Stimulated activated memory B cell treated with anti-CD40 and anti-IgM and Interleukin-4, amounts not matched to agents 10 μg/mL and 1 μg/mL and 100 μg/mL, for 72 hours (primary cell): ENCODE measurements at regions not wholly inside any gene's neighbourhood (a gene's known extent, or its start where the extent isn't known, plus 50 kb on each side); places are given as distances from the start of the nearest gene placed in this dataset.

Source experiments
- ATAC-seq: fragments of 150-1000 bp; cut with Tn5 transposase; 2 replicates; pipeline ENCODE4 v1.10.0; 2021
- H3K27ac Mint-ChIP-seq: one replicate; pipeline ENCODE4 v1.8.0; 2022; ENCODE audit warnings: mild to moderate bottlenecking, mixed read lengths
- H3K27me3 Mint-ChIP-seq: one replicate; pipeline ENCODE4 v1.8.0; 2022; ENCODE audit warnings: mixed read lengths
- H3K36me3 Mint-ChIP-seq: one replicate; pipeline ENCODE4 v1.8.0; 2022; ENCODE audit warnings: mixed read lengths
- H3K4me1 Mint-ChIP-seq: one replicate; pipeline ENCODE4 v1.8.0; 2022; ENCODE audit warnings: mixed read lengths
- H3K4me3 Mint-ChIP-seq: one replicate; pipeline ENCODE4 v1.8.0; 2022; ENCODE audit warnings: mild to moderate bottlenecking, moderate library complexity, mixed read lengths
- H3K9me3 Mint-ChIP-seq: one replicate; pipeline ENCODE4 v1.8.0; 2022; ENCODE audit warnings: mixed read lengths

GRCh38 chr13:111897846-111898215, 169.1 kb upstream of the SOX1 start:
- no peaks in the 10 kb centered on the region for H3K4me1 Mint-ChIP-seq
- ATAC-seq, result no peak
- no peaks in the 10 kb centered on the region for H3K36me3 Mint-ChIP-seq
- H3K27me3 Mint-ChIP-seq, result peaks cover 19% of the 10 kb centered on the region
- H3K9me3 Mint-ChIP-seq, result peaks cover 3% of the 10 kb centered on the region
- no peak overlapping the region for H3K27ac Mint-ChIP-seq
- no peak overlapping the region for H3K4me3 Mint-ChIP-seq

GRCh38 chr13:111898956-111899713, 167.8 kb upstream of the SOX1 start:
- Mint-ChIP-seq H3K27ac (no peak overlapping the region), H3K4me3 (no peak overlapping the region), H3K27me3 (peaks cover 6% of the 10 kb centered on the region), H3K9me3 (peaks cover 3% of the 10 kb centered on the region), H3K36me3 (no peaks in the 10 kb centered on the region), H3K4me1 (no peaks in the 10 kb centered on the region)
- ATAC-seq, result no peak

- Mint-ChIP-seq H3K27me3 (no peaks in the 10 kb centered on the region), H3K4me3 (no peak overlapping the region), H3K27ac (no peak overlapping the region), H3K9me3 (peaks cover 3% of the 10 kb centered on the region), H3K4me1 (no peaks in the 10 kb centered on the region), H3K36me3 (no peaks in the 10 kb centered on the region)
- ATAC-seq, result no peak
Observed at GRCh38 chr13:111899714-111900389, 167.1 kb upstream of the SOX1 start.

- no peaks in the 10 kb centered on the region for H3K4me1 Mint-ChIP-seq
- no peaks in the 10 kb centered on the region for H3K36me3 Mint-ChIP-seq
- no peak overlapping the region for H3K27ac Mint-ChIP-seq
- ATAC-seq, result no peak
- H3K4me3 Mint-ChIP-seq, result no peak overlapping the region
- peaks cover 5% of the 10 kb centered on the region for H3K9me3 Mint-ChIP-seq
- no peaks in the 10 kb centered on the region for H3K27me3 Mint-ChIP-seq
Observed at GRCh38 chr13:111900390-111901131, 166.4 kb upstream of the SOX1 start.

GRCh38 chr13:111901267-111901915, 165.6 kb upstream of the SOX1 start:
- Mint-ChIP-seq H3K4me3 (no peak overlapping the region), H3K27ac (no peak overlapping the region), H3K27me3 (no peaks in the 10 kb centered on the region), H3K36me3 (no peaks in the 10 kb centered on the region), H3K4me1 (no peaks in the 10 kb centered on the region), H3K9me3 (peaks cover 3% of the 10 kb centered on the region)
- ATAC-seq, result no peak

GRCh38 chr13:111902726-111903125, 164.2 kb upstream of the SOX1 start:
- H3K9me3 Mint-ChIP-seq, result peaks cover 3% of the 10 kb centered on the region
- no peak overlapping the region for H3K4me3 Mint-ChIP-seq
- ATAC-seq, result no peak
- no peak overlapping the region for H3K27ac Mint-ChIP-seq
- H3K4me1 Mint-ChIP-seq, result no peaks in the 10 kb centered on the region
- H3K27me3 Mint-ChIP-seq, result no peaks in the 10 kb centered on the region
- H3K36me3 Mint-ChIP-seq, result no peaks in the 10 kb centered on the region

GRCh38 chr13:111903143-111903542, 163.8 kb upstream of the SOX1 start:
- no peaks in the 10 kb centered on the region for H3K36me3 Mint-ChIP-seq
- ATAC-seq, result no peak
- no peaks in the 10 kb centered on the region for H3K4me1 Mint-ChIP-seq
- peaks cover 3% of the 10 kb centered on the region for H3K9me3 Mint-ChIP-seq
- no peaks in the 10 kb centered on the region for H3K27me3 Mint-ChIP-seq
- H3K27ac Mint-ChIP-seq, result no peak overlapping the region
- no peak overlapping the region for H3K4me3 Mint-ChIP-seq

- Mint-ChIP-seq H3K27ac (no peak overlapping the region), H3K9me3 (peaks cover 3% of the 10 kb centered on the region)
- ATAC-seq, result no peak
Observed at GRCh38 chr13:111904166-111904565, 162.8 kb upstream of the SOX1 start.

GRCh38 chr13:111904701-111905608, 162.0 kb upstream of the SOX1 start:
- Mint-ChIP-seq H3K27me3 (no peaks in the 10 kb centered on the region), H3K27ac (no peak overlapping the region), H3K36me3 (no peaks in the 10 kb centered on the region), H3K9me3 (peaks cover 3% of the 10 kb centered on the region), H3K4me3 (no peak overlapping the region), H3K4me1 (no peaks in the 10 kb centered on the region)
- ATAC-seq, result no peak

More at GRCh38 chr13:111904166-111904565, 162.8 kb upstream of the SOX1 start:
- H3K36me3 Mint-ChIP-seq, result no peaks in the 10 kb centered on the region
- no peaks in the 10 kb centered on the region for H3K27me3 Mint-ChIP-seq
- H3K4me3 Mint-ChIP-seq, result no peak overlapping the region
- H3K4me1 Mint-ChIP-seq, result no peaks in the 10 kb centered on the region

GRCh38 chr13:111905609-111905945, 161.4 kb upstream of the SOX1 start:
- Mint-ChIP-seq H3K27ac (no peak overlapping the region), H3K9me3 (peaks cover 3% of the 10 kb centered on the region), H3K4me1 (no peaks in the 10 kb centered on the region), H3K4me3 (no peak overlapping the region), H3K27me3 (no peaks in the 10 kb centered on the region), H3K36me3 (no peaks in the 10 kb centered on the region)
- ATAC-seq, result no peak

GRCh38 chr13:111906306-111906705, 160.6 kb upstream of the SOX1 start:
- Mint-ChIP-seq H3K4me1 (no peaks in the 10 kb centered on the region), H3K27me3 (no peaks in the 10 kb centered on the region), H3K4me3 (no peak overlapping the region), H3K36me3 (no peaks in the 10 kb centered on the region), H3K9me3 (peaks cover 3% of the 10 kb centered on the region), H3K27ac (no peak overlapping the region)
- no peak for ATAC-seq

- Mint-ChIP-seq H3K4me3 (no peak overlapping the region), H3K9me3 (peaks cover 3% of the 10 kb centered on the region), H3K36me3 (no peaks in the 10 kb centered on the region), H3K27ac (no peak overlapping the region), H3K27me3 (no peaks in the 10 kb centered on the region), H3K4me1 (no peaks in the 10 kb centered on the region)
- ATAC-seq, result no peak
Observed at GRCh38 chr13:111906816-111907215, 160.1 kb upstream of the SOX1 start.

GRCh38 chr13:111907341-111907880, 159.5 kb upstream of the SOX1 start:
- H3K4me3 Mint-ChIP-seq, result no peak overlapping the region
- H3K27ac Mint-ChIP-seq, result no peak overlapping the region
- no peaks in the 10 kb centered on the region for H3K36me3 Mint-ChIP-seq
- no peaks in the 10 kb centered on the region for H3K27me3 Mint-ChIP-seq
- ATAC-seq, result no peak
- H3K9me3 Mint-ChIP-seq, result peaks cover 3% of the 10 kb centered on the region
- H3K4me1 Mint-ChIP-seq, result no peaks in the 10 kb centered on the region

GRCh38 chr13:111908361-111908760, 158.6 kb upstream of the SOX1 start:
- Mint-ChIP-seq H3K4me1 (no peaks in the 10 kb centered on the region), H3K27me3 (no peaks in the 10 kb centered on the region), H3K27ac (no peak overlapping the region), H3K36me3 (no peaks in the 10 kb centered on the region), H3K4me3 (no peak overlapping the region), H3K9me3 (peaks cover 3% of the 10 kb centered on the region)
- no peak for ATAC-seq
